ENCODE measurements at regions not wholly inside any gene's neighbourhood (a gene's known extent, or its start where the extent isn't known, plus 50 kb on each side); places are given as distances from the start of the nearest gene placed in this dataset.

DNA sequence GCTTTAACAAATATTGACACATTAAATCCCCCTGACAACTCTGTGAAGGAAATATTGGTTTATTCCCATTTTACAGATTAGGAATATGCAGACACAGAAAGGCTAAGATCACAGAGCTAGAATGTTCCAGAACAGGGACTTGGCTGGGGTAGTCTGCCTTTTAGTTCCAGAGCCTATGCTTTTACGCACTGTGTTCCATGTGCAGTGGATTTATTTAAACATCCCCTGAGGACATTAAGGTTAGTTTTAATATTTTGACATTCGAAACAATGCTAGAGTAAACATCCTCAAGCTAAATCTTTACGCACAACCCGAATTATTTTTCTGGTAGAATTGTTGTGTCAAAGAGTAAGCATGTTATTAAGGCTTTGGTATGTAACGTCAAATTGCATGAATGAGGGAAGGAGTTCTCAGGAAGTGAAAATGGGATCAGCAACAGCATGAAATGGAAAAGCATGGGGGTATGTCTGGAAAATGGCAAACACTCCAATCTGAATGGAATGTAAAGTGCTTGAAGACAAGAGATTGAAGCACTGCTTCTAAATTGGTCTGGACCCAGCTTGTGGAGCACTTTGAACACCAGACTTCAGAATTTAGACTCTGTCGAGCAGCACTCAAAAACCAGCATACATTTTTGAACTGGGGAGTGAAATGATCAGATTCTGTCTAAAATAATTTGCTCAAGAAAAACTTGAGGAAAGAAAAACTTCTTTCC, 429.9 kb downstream of the CD83 start:
- TF ChIP-seq, protein P1, sequence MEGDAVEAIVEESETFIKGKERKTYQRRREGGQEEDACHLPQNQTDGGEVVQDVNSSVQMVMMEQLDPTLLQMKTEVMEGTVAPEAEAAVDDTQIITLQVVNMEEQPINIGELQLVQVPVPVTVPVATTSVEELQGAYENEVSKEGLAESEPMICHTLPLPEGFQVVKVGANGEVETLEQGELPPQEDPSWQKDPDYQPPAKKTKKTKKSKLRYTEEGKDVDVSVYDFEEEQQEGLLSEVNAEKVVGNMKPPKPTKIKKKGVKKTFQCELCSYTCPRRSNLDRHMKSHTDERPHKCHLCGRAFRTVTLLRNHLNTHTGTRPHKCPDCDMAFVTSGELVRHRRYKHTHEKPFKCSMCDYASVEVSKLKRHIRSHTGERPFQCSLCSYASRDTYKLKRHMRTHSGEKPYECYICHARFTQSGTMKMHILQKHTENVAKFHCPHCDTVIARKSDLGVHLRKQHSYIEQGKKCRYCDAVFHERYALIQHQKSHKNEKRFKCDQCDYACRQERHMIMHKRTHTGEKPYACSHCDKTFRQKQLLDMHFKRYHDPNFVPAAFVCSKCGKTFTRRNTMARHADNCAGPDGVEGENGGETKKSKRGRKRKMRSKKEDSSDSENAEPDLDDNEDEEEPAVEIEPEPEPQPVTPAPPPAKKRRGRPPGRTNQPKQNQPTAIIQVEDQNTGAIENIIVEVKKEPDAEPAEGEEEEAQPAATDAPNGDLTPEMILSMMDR (IDR thresholded peaks at IDR 0.05; ENCODE audit: insufficient read depth, low read length): no peak
- TF ChIP-seq POLR2AphosphoS5 (IDR thresholded peaks at IDR 0.05; ENCODE audit: low read depth): no peak

Data from HL-60 (cell line).